Fibroblast of mammary gland (primary cell): ENCODE measurements at regions not wholly inside any gene's neighbourhood (a gene's known extent, or its start where the extent isn't known, plus 50 kb on each side); places are given as distances from the start of the nearest gene placed in this dataset.

Source experiments
- DNase-seq: peaks from one replicate; pipeline ENCODE4 v3.0.0-alpha.2; 2010; ENCODE audit warnings: low read depth
- H3K4me3 ChIP-seq: 2 replicates; pipeline ENCODE4 v1.5.1; 2011; ENCODE audit warnings: low read depth, mild to moderate bottlenecking, low read length, moderate library complexity; ENCODE audit not compliant: control insufficient read depth
- TF ChIP-seq, protein P1 (sequence below): conservative IDR thresholded peaks from 2 replicates; pipeline ENCODE4 v1.5.1; 2011; ENCODE audit warnings: low read depth, low read length, inconsistent platforms; ENCODE audit not compliant: control insufficient read depth, insufficient read depth

DNA sequence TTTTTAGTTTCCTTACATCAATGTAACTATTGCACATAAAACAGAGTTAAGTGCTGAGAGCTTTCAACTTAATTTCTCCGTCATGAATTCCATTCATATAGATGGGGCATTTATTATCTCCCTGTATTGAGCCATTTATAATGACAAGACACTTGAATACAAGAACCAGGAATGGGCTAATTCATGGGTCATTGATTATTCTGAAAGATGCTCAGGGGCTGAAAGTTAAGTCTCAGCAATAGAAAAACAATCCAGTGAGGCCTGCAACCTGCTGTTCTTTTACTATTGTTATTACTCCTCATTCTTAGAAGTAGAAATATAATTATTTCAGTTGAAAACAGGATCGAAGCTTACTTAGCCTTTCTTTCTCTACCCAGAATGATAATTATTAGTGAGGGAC lies 307.7 kb downstream of the MMUT start:
- no peak overlapping the region for H3K4me3 ChIP-seq
- TF ChIP-seq, protein P1, sequence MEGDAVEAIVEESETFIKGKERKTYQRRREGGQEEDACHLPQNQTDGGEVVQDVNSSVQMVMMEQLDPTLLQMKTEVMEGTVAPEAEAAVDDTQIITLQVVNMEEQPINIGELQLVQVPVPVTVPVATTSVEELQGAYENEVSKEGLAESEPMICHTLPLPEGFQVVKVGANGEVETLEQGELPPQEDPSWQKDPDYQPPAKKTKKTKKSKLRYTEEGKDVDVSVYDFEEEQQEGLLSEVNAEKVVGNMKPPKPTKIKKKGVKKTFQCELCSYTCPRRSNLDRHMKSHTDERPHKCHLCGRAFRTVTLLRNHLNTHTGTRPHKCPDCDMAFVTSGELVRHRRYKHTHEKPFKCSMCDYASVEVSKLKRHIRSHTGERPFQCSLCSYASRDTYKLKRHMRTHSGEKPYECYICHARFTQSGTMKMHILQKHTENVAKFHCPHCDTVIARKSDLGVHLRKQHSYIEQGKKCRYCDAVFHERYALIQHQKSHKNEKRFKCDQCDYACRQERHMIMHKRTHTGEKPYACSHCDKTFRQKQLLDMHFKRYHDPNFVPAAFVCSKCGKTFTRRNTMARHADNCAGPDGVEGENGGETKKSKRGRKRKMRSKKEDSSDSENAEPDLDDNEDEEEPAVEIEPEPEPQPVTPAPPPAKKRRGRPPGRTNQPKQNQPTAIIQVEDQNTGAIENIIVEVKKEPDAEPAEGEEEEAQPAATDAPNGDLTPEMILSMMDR: no peak
- no peak for DNase-seq

DNA sequence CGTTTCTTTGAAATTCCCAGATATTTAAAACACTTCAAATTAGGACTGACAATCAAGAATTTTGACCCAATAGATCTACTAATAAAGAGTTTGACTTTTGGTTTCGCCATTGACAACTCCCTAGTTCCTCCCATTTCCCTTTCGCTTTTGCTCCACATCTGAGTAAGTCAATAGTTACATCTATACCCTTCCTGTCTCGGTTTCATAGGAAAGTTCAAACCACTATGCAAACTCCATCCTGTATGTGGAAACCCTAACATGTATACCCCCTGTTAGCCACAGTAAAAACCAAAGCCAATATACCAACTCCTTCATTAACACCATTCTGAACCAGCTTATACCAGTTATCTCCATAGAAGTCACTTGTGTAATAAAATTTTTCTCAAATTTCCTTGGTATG lies 311.1 kb downstream of the MMUT start:
- no peak for DNase-seq
- no peak overlapping the region for H3K4me3 ChIP-seq
- TF ChIP-seq, protein P1: no peak

DNA sequence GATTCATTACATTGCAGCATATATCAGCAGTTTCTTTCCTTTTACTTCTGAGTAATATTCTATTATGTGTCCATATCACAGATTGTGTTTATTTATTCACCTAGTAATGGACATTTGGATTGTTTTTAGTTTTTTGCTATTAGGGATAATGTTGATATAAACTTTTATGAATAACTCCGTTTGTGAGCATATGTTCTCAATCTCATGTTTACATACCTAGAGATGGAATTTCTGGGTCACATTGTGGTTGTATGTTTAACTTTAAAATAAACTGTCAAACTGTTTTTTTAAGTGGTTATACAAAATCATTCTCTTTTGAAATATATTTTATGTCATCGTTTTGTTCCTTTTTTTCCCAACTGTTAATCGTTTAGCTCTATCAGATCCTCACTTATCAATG lies 311.6 kb downstream of the MMUT start:
- H3K4me3 ChIP-seq: no peak overlapping the region
- DNase-seq: peak; percentile 3
- TF ChIP-seq, protein P1: no peak

DNA sequence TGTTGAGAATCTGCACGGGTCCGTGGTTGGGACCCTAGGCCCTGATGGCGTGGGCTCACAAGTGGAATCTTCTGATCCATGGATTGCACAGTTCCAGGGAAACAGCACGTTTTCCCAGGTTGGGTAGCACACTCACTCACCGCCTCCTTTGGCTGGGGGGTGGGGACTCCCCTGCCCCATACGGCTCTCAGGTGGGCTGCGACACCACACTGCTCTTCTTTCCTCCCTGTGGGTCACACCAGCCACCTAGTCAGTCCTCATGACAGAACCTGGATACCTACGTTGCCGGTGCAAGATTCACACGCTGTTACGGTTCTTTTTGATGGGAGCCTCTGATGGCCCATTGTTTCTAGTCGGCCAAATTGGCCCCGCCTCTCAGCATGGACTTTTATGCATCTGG lies 312.0 kb downstream of the MMUT start:
- TF ChIP-seq, protein P1: no peak
- no peak overlapping the region for H3K4me3 ChIP-seq
- DNase-seq: no peak

DNA sequence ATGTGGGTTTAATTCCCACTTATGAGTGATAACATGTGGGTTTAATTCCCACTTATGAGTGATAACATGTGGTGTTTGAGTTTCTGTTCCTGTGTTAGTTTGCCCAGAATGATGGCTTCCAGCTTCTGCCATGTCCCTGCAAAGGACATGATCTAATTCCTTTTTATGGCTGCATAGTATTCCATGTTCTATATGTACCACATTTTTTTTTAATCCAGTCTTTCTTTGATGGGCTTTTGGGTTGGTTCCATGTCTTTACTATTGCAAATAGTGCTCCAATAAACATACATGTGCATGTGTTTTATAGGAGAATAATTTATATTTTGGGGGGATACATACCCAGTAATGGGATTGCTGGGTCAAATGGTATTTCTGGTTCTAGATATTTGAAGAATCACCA lies 317.8 kb downstream of the MMUT start:
- no peak for DNase-seq
- H3K4me3 ChIP-seq: no peak overlapping the region
- TF ChIP-seq, protein P1: no peak

DNA sequence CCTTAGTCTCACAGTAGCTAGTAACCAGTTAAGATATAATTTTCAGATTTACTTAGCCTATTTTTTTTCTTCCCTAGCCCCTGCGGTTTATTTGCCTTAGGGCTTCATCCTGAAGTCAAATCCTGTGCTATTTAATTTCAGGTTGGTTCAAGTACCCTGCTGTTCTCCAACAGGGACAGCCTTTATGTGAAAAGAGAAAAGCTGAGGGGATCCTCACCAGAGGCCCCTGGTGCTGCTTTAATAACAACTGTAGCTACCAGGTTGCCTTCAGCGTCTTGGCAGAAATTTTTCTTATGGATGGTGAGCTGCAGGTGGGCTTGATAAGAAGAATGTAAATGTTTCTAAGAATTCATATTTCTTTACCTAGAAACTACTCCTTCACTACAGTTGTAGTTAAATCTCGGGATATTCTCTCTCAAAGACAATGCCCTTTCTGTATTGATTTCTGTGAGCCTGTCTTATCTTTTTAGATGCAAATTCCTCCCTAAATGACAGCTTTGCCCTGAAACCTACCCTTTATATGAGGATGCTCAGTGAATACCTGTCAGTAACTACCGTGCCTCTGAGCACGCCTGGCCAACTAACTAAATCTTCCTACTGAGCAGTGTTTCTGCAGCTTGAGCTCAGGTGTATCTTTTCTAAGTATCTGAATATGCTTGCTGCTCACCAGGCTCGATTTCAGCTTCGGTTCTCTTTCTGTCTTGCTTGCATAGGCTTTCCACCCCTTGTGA lies 320.5 kb downstream of the MMUT start:
- H3K4me3 ChIP-seq: no peak overlapping the region
- DNase-seq: no peak
- TF ChIP-seq, protein P1: no peak
